Central memory CD8-positive, alpha-beta T cell (primary cell): ENCODE measurements at regions not wholly inside any gene's neighbourhood (a gene's known extent, or its start where the extent isn't known, plus 50 kb on each side); places are given as distances from the start of the nearest gene placed in this dataset.
"Not testable (repeated sequence)": the region's sequence is repeated elsewhere in the genome, so short reads cannot be mapped to it uniquely, and the experiment has no call there.

Experiments
- ATAC-seq: fragments of 150-1000 bp; cut with Tn5 transposase; replicated peaks from 2 replicates; pipeline ENCODE4 v1.10.0; 2022; ENCODE audit warnings: mild to moderate bottlenecking, moderate FRiP score, moderate number of reproducible peaks; ENCODE audit not compliant: poor library complexity, severe bottlenecking; ENCODE audit errors: extremely low read depth
- DNase-seq, 2 donors: peaks; one replicate each; pipeline ENCODE4 v3.0.0; 2021; ENCODE audit warnings: low spot score in 2 of 2
- H3K27ac Mint-ChIP-seq: one replicate; pipeline ENCODE4 v1.8.0; 2022; ENCODE audit warnings: low read depth, mild to moderate bottlenecking, moderate library complexity, mixed read lengths
- H3K27me3 Mint-ChIP-seq: one replicate; pipeline ENCODE4 v1.8.0; 2022; ENCODE audit warnings: mixed read lengths
- H3K36me3 Mint-ChIP-seq: one replicate; pipeline ENCODE4 v1.8.0; 2022; ENCODE audit warnings: mild to moderate bottlenecking, moderate library complexity, mixed read lengths; ENCODE audit not compliant: insufficient read depth
- H3K4me1 Mint-ChIP-seq: one replicate; pipeline ENCODE4 v1.8.0; 2022; ENCODE audit warnings: mixed read lengths
- H3K4me3 Mint-ChIP-seq: one replicate; pipeline ENCODE4 v1.8.0; 2022; ENCODE audit warnings: mild to moderate bottlenecking, moderate library complexity, mixed read lengths
- H3K9me3 Mint-ChIP-seq: one replicate; pipeline ENCODE4 v1.8.0; 2022; ENCODE audit warnings: mixed read lengths

GRCh38 chr7:150156015-150156414 is 167.1 kb upstream of the LRRC61 start:
- not testable (repeated sequence) for H3K36me3 Mint-ChIP-seq, DNase-seq, H3K9me3 Mint-ChIP-seq, H3K4me3 Mint-ChIP-seq, H3K4me1 Mint-ChIP-seq, H3K27ac Mint-ChIP-seq, H3K27me3 Mint-ChIP-seq, ATAC-seq

- H3K9me3 Mint-ChIP-seq, H3K27ac Mint-ChIP-seq, H3K27me3 Mint-ChIP-seq, DNase-seq, ATAC-seq, H3K36me3 Mint-ChIP-seq, H3K4me1 Mint-ChIP-seq, H3K4me3 Mint-ChIP-seq: not testable (repeated sequence)
Observed at GRCh38 chr7:150158696-150159095, 164.5 kb upstream of the LRRC61 start.

- H3K4me3 Mint-ChIP-seq, H3K27ac Mint-ChIP-seq, H3K36me3 Mint-ChIP-seq, H3K27me3 Mint-ChIP-seq, H3K4me1 Mint-ChIP-seq, H3K9me3 Mint-ChIP-seq, DNase-seq, ATAC-seq: not testable (repeated sequence)
Observed at GRCh38 chr7:150169515-150169914, 153.6 kb upstream of the LRRC61 start.

GRCh38 chr7:150169943-150170490 is 153.1 kb upstream of the LRRC61 start:
- H3K4me1 Mint-ChIP-seq, H3K4me3 Mint-ChIP-seq, H3K36me3 Mint-ChIP-seq, ATAC-seq, H3K27ac Mint-ChIP-seq, H3K27me3 Mint-ChIP-seq, H3K9me3 Mint-ChIP-seq, DNase-seq: not testable (repeated sequence)

- not testable (repeated sequence) for H3K4me1 Mint-ChIP-seq, H3K4me3 Mint-ChIP-seq, H3K27ac Mint-ChIP-seq, H3K36me3 Mint-ChIP-seq, ATAC-seq, DNase-seq, H3K27me3 Mint-ChIP-seq, H3K9me3 Mint-ChIP-seq
Observed at GRCh38 chr7:150183602-150184001, 139.6 kb upstream of the LRRC61 start.

GRCh38 chr7:150189963-150190362 is 133.2 kb upstream of the LRRC61 start:
- not testable (repeated sequence) for H3K4me1 Mint-ChIP-seq, H3K4me3 Mint-ChIP-seq, H3K9me3 Mint-ChIP-seq, DNase-seq, ATAC-seq, H3K27ac Mint-ChIP-seq, H3K36me3 Mint-ChIP-seq, H3K27me3 Mint-ChIP-seq

- H3K9me3 Mint-ChIP-seq, DNase-seq, H3K27ac Mint-ChIP-seq, H3K4me1 Mint-ChIP-seq, H3K27me3 Mint-ChIP-seq, ATAC-seq, H3K36me3 Mint-ChIP-seq, H3K4me3 Mint-ChIP-seq: not testable (repeated sequence)
Observed at GRCh38 chr7:150192541-150192940, 130.6 kb upstream of the LRRC61 start.

GRCh38 chr7:150193866-150194265 is 129.3 kb upstream of the LRRC61 start:
- H3K4me1 Mint-ChIP-seq, H3K27me3 Mint-ChIP-seq, H3K9me3 Mint-ChIP-seq, DNase-seq, ATAC-seq, H3K27ac Mint-ChIP-seq, H3K4me3 Mint-ChIP-seq, H3K36me3 Mint-ChIP-seq: not testable (repeated sequence)
